A549 (cell line): ENCODE measurements at regions not wholly inside any gene's neighbourhood (a gene's known extent, or its start where the extent isn't known, plus 50 kb on each side); places are given as distances from the start of the nearest gene placed in this dataset.

Experiments
- ATAC-seq, 2 experiments: fragments of 200-7000 bp in 1 of 2; fragments of >200 bp in 1 of 2; cut with Nextera tagmentation in 1 of 2; cut with Tn5 transposase in 1 of 2; 3 replicates each; pipeline versions ENCODE4 v1.8.0 to v1.9.1; 2018 to 2020; ENCODE audit warnings: mild to moderate bottlenecking in 1 of 2, moderate library complexity in 1 of 2
- CTCF ChIA-PET: fragments of 300-600 bp; sonication (Branson Sonifier 250); formaldehyde crosslinking; extraction: SDS; loops from one replicate; lab custom pipeline; 2021; ENCODE audit warnings: antibody characterized with exemption, inconsistent platforms; lab: Yijun Ruan, JAX
- POLR2A ChIA-PET: fragments of 350-600 bp; formaldehyde crosslinking; extraction: SDS; loops from one replicate; lab custom pipeline; 2021; ENCODE audit warnings: antibody characterized with exemption, inconsistent platforms; lab: Yijun Ruan, JAX
- DNase-seq, 2 experiments: peaks; one replicate each; pipeline versions ENCODE4 v3.0.0 to v3.0.0-alpha.2; 2011 to 2016; ENCODE audit warnings: low read depth in 1 of 2, low spot score in 1 of 2
- FAIRE-seq: peaks from 2 replicates; lab custom pipeline; 2011; peaks lifted over from hg19 to GRCh38; lab: Jason Lieb, UNC
- H3K27ac ChIP-seq, 2 experiments: fragments of >200 bp; sonication (Bioruptor Twin); formaldehyde crosslinking; 3 replicates each; pipeline ENCODE4 v1.5.1; 2016 to 2017
- H3K4me1 ChIP-seq: fragments of >200 bp; sonication (Bioruptor Twin); formaldehyde crosslinking; 3 replicates; pipeline ENCODE4 v1.6.1; 2016
- H3K4me2 ChIP-seq: fragments of >200 bp; sonication (Bioruptor Twin); formaldehyde crosslinking; 3 replicates; pipeline ENCODE4 v1.6.1; 2016
- H3K4me3 ChIP-seq: fragments of >200 bp; sonication (Bioruptor Twin); formaldehyde crosslinking; 3 replicates; pipeline ENCODE4 v1.5.1; 2016
- H3K9me3 ChIP-seq: fragments of >200 bp; sonication (Bioruptor Twin); formaldehyde crosslinking; 3 replicates; pipeline ENCODE4 v1.6.1; 2016
- ATOH8 ChIP-seq: fragments of 250-450 bp; sonication (Bioruptor Pico); IDR thresholded peaks from 2 replicates; pipeline ENCODE4 v1.5.0; 2020; ENCODE audit warnings: low read depth, mild to moderate bottlenecking, moderate library complexity
- BHLHE40 ChIP-seq: IDR thresholded peaks from 2 replicates; pipeline ENCODE4 v1.6.1; 2012; ENCODE audit warnings: low read depth, low read length, inconsistent platforms
- CBX2 ChIP-seq: fragments of 200-600 bp; sonication (generic); IDR thresholded peaks from 2 replicates; pipeline ENCODE4 v1.6.1; 2016; ENCODE audit warnings: low read depth, mild to moderate bottlenecking, borderline replicate concordance
- CBX8 ChIP-seq: fragments of 200-600 bp; sonication (generic); IDR thresholded peaks from 2 replicates; pipeline ENCODE4 v1.6.1; 2016
- CHD2 ChIP-seq: fragments of 150-350 bp; IDR thresholded peaks from 2 replicates; pipeline ENCODE4 v1.6.1; 2014; ENCODE audit warnings: low read length; ENCODE audit not compliant: partially characterized antibody
- CHD4 ChIP-seq: fragments of 200-600 bp; sonication (generic); IDR thresholded peaks from 2 replicates; pipeline ENCODE4 v1.6.1; 2016; ENCODE audit warnings: antibody characterized with exemption, mild to moderate bottlenecking, borderline replicate concordance
- CTCF ChIP-seq: fragments of >200 bp; sonication (Bioruptor Twin); formaldehyde crosslinking; IDR thresholded peaks from 3 replicates; pipeline ENCODE4 v1.5.1; 2016
- EHMT2 ChIP-seq: fragments of 200-600 bp; sonication (generic); IDR thresholded peaks from 2 replicates; pipeline ENCODE4 v1.6.1; 2016; ENCODE audit warnings: antibody characterized with exemption, low read depth, mild to moderate bottlenecking, moderate library complexity
- ESRRA ChIP-seq: fragments of 150-350 bp; IDR thresholded peaks from 2 replicates; pipeline ENCODE4 v1.6.1; 2014; ENCODE audit warnings: mild to moderate bottlenecking, low read length, borderline replicate concordance
- FOSB ChIP-seq: fragments of 250-450 bp; sonication (Bioruptor Pico); IDR thresholded peaks from 2 replicates; pipeline ENCODE4 v1.5.0; 2020; ENCODE audit warnings: mild to moderate bottlenecking, moderate library complexity
- HOXA7 ChIP-seq: fragments of 250-450 bp; sonication (Bioruptor Pico); IDR thresholded peaks from 2 replicates; pipeline ENCODE4 v1.5.0; 2020; ENCODE audit warnings: mild to moderate bottlenecking, moderate library complexity
- JUNB ChIP-seq: fragments of >200 bp; sonication (Bioruptor Twin); formaldehyde crosslinking; IDR thresholded peaks from 2 replicates; pipeline ENCODE4 v1.6.1; 2016
- KDM5A ChIP-seq: fragments of 200-600 bp; sonication (generic); IDR thresholded peaks from 2 replicates; pipeline ENCODE4 v1.6.1; 2016; ENCODE audit warnings: antibody characterized with exemption, mild to moderate bottlenecking
- MAFK ChIP-seq: fragments of 450-650 bp; IDR thresholded peaks from 2 replicates; pipeline ENCODE4 v1.6.1; 2014; ENCODE audit not compliant: partially characterized antibody
- MYC ChIP-seq: IDR thresholded peaks from 2 replicates; pipeline ENCODE4 v1.6.1; 2012; ENCODE audit warnings: mild to moderate bottlenecking, inconsistent platforms, low read length, improper control_type of control experiment, borderline replicate concordance
- PBX3 ChIP-seq: IDR thresholded peaks from 2 replicates; pipeline ENCODE4 v1.6.1; 2012
- POLR2AphosphoS2 ChIP-seq: conservative IDR thresholded peaks from 2 replicates; pipeline ENCODE4 v1.6.1; 2012; ENCODE audit warnings: low read length, improper control_type of control experiment, inconsistent platforms
- RFX5 ChIP-seq: fragments of 450-650 bp; IDR thresholded peaks from 2 replicates; pipeline ENCODE4 v1.7.1; 2014; ENCODE audit warnings: antibody characterized with exemption, mild to moderate bottlenecking, moderate library complexity
- SMC3 ChIP-seq: fragments of >200 bp; sonication (Bioruptor Twin); formaldehyde crosslinking; IDR thresholded peaks from 3 replicates; pipeline ENCODE4 v1.6.1; 2018; ENCODE audit warnings: inconsistent platforms
- SREBF2 ChIP-seq: fragments of 450-650 bp; IDR thresholded peaks from 2 replicates; pipeline ENCODE4 v1.6.1; 2014; ENCODE audit warnings: mild to moderate bottlenecking, moderate library complexity
- TFCP2L1 ChIP-seq: fragments of 250-450 bp; sonication (Bioruptor Pico); IDR thresholded peaks from 2 replicates; pipeline ENCODE4 v1.5.0; 2021; ENCODE audit warnings: mild to moderate bottlenecking
- ZC3H11A ChIP-seq: fragments of 450-650 bp; IDR thresholded peaks from 2 replicates; pipeline ENCODE4 v1.6.1; 2014; ENCODE audit warnings: antibody characterized with exemption, mild to moderate bottlenecking
- ZFP36 ChIP-seq: fragments of 450-650 bp; IDR thresholded peaks from 2 replicates; pipeline ENCODE4 v1.6.1; 2014; ENCODE audit warnings: borderline replicate concordance; ENCODE audit not compliant: partially characterized antibody
- ZSCAN20 ChIP-seq: fragments of 250-450 bp; sonication (Bioruptor Pico); IDR thresholded peaks from 2 replicates; pipeline ENCODE4 v1.8.0; 2022; ENCODE audit warnings: mild to moderate bottlenecking, moderate library complexity
- WGBS: methylation state at CpG from one replicate; pipeline ENCODE4 v1.1.6; 2017; ENCODE audit errors: missing lambda C conversion rate; 5-methylcytosine and 5-hydroxymethylcytosine counted together
- TF ChIP-seq, protein P1 (sequence below): IDR thresholded peaks from 2 replicates; pipeline ENCODE4 v1.6.1; 2012; ENCODE audit warnings: low read depth, borderline replicate concordance

GRCh38 chr17:6323626-6324356 lies 111.1 kb downstream of the AIPL1 start:
- no peak overlapping the region for H3K4me2 ChIP-seq
- ChIA-PET CTCF (interaction anchor here (0.9 to 1.0 kb wide), 2 partner anchors 22 to 98 kb away, joined by 3 read pairs; no protein-coding TSS in a partner anchor), POLR2A (no interaction called here)
- H3K4me1 ChIP-seq: no peaks in the 10 kb centered on the region
- no peak overlapping the region for H3K4me3 ChIP-seq
- FAIRE-seq: no peak
- peak in 1 of 2 experiments; percentile 54; a peak in 3 of 6 replicates for ATAC-seq
- no peak overlapping the region for H3K27ac ChIP-seq
- H3K9me3 ChIP-seq: peaks cover 13% of the 10 kb centered on the region; the same call in 2 of the 3 replicates
- no peak for TF ChIP-seq FOSB
- TF ChIP-seq CHD2: no peak
- no peak for TF ChIP-seq ZFP36
- TF ChIP-seq ZSCAN20 (CRISPR knock-in tag): no peak
- no peak for TF ChIP-seq ZC3H11A
- TF ChIP-seq MAFK: no peak
- no peak for TF ChIP-seq CHD4
- no peak for TF ChIP-seq RFX5
- no peak for TF ChIP-seq SMC3
- no peak for TF ChIP-seq SREBF2
- 35% methylated on average over 17 of the region's 17 CpGs for WGBS
- peak in 1 of 2 experiments; percentile 20 for DNase-seq

GRCh38 chr17:6322316-6322715 lies 112.6 kb downstream of the AIPL1 start:
- CTCF ChIA-PET: no interaction called here
- ATAC-seq (no peak), DNase-seq (no peak), FAIRE-seq (no peak)
- no peaks in the 10 kb centered on the region for H3K4me1 ChIP-seq
- peaks cover 8% of the 10 kb centered on the region; the same call in 2 of the 3 replicates for H3K9me3 ChIP-seq
- no peak overlapping the region for H3K27ac ChIP-seq
- no peak for TF ChIP-seq CHD4
- no peak for TF ChIP-seq CTCF
- no peak for TF ChIP-seq CBX8
- TF ChIP-seq CBX2: no peak
- no peak for TF ChIP-seq ESRRA
- TF ChIP-seq ZSCAN20 (CRISPR knock-in tag): no peak
- TF ChIP-seq, protein P1, sequence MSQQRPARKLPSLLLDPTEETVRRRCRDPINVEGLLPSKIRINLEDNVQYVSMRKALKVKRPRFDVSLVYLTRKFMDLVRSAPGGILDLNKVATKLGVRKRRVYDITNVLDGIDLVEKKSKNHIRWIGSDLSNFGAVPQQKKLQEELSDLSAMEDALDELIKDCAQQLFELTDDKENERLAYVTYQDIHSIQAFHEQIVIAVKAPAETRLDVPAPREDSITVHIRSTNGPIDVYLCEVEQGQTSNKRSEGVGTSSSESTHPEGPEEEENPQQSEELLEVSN: no peak
- TF ChIP-seq HOXA7: no peak
- no peak for TF ChIP-seq POLR2AphosphoS2
- TF ChIP-seq JUNB: no peak
- TF ChIP-seq ATOH8 (CRISPR knock-in tag): no peak
- TF ChIP-seq BHLHE40: no peak
- no peak for TF ChIP-seq TFCP2L1 (CRISPR knock-in tag)
- TF ChIP-seq KDM5A: no peak
- TF ChIP-seq MYC: no peak
- no peak for TF ChIP-seq PBX3
- no peak for TF ChIP-seq EHMT2
- no peak overlapping the region for H3K4me2 ChIP-seq
- WGBS: 42% methylated on average over 4 of the region's 4 CpGs
- no peak overlapping the region for H3K4me3 ChIP-seq
- POLR2A ChIA-PET: interaction anchor here (0.9 kb wide), 1 partner anchor 13 kb away, joined by 4 read pairs; no protein-coding TSS in a partner anchor
